Mesenteric fat pad (tissue), 1 donor: ENCODE measurements at regions not wholly inside any gene's neighbourhood (a gene's known extent, or its start where the extent isn't known, plus 50 kb on each side); places are given as distances from the start of the nearest gene placed in this dataset.
"Not testable (repeated sequence)": the region's sequence is repeated elsewhere in the genome, so short reads cannot be mapped to it uniquely, and the experiment has no call there.

Source experiments
- DNase-seq: peaks from one replicate; pipeline ENCODE4 v3.0.0-alpha.2; 2020; ENCODE audit warnings: low spot score
- donor health status: DM: yes; HTN: yes; CAD: no.

DNA sequence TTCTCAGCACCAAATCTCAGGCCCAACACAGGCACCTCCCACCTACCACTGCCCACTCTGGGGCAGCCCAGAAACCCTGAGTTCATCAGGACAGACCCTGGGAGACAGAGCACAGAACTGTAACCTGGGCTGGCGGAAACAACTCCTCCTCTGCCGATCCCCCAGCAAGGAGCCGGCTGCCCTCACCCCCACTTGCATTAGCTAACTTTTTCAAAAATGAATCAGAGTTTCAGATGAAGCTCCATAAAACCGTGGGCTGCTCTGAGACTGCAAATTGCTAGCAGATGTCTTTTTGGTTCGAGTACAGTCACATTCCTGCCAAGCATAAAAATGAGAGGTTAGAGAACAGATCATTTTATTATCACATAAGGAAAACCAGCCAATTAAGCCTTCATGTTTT lies 93.4 kb upstream of the PARD3 start:
- DNase-seq = peak; percentile 65

- DNase-seq = no peak
These were observed 92.8 kb upstream of the PARD3 start for GRCh38 chr10:34907743-34908430.

DNA sequence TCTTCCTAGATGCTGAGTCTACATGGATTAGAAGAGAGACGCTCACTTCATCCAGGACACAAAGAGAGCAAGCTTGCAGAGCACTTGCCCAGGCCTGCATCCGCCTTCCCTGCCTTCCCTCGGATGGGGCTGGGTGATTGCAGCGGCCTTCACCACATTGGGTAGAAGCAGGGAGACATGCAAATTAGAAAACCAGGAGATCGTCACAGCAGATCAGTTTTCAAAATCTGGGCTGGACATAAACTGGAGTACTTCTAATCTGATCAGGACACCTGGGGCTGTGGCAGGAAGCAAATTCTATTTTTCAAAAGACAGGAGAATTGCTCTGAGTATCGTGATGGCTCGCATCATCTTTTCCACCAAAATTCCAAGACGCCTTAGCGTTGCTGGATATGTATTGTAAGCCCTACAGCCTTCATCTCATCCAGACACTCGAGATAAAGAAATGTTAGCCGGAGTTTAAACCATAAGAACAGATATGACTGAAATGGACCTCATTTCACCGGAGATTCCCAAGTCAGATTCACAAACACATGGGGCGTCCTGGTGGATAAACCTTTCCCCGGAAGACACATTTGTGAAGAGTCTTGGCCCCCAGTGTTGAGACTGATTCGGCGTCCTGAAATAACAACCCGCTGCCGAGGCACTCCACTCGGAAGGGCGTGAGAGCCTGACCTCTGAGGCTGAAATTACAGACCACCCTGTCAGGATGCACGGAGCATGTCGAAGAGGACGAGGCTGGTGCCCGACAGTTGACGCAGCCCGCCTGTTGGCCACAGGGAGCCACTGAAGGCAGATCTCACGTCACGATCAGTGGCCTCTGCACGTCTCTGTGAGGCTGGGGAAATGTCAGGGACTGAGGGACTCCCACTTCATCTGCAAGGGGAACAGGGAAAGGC lies 91.2 kb upstream of the PARD3 start:
- peak; percentile 69 for DNase-seq

DNA sequence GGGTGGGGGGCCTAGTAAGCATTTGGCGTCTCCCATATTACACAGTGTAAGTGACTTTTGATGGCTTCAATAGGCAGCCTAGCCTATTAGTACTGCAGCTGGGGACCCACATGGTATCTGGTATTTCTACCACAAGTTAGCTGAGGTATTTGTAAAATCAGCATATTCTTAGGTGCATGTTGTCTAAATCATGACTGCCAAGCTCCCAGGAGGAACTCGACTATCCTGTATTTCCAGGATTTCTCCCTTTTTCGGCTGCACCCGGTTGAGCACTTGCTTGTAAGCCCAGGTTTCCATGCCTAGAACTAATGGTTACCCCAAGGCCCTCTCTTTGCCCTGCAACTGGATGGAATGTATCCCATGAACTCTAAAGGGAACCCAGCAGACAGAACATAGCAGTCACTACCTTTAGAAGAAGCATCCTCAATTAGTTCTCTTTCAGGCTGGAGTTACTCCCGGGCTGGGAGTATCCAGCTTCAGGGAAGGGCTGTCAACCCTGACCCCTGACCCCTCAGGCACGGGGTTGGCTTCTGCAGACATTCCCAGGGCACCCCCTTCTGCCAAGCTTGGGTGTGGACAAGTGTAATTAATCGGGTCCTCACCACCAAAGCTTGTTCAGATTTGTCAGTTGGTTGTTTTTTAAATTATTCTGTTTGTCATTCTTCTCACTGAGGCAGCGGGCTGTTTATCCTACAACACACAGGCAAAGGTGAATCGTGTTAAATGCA lies 90.3 kb upstream of the PARD3 start:
- DNase-seq = peak; percentile 26

- DNase-seq = peak; percentile 53
These were observed 89.1 kb upstream of the PARD3 start for GRCh38 chr10:34904191-34904590.

DNA sequence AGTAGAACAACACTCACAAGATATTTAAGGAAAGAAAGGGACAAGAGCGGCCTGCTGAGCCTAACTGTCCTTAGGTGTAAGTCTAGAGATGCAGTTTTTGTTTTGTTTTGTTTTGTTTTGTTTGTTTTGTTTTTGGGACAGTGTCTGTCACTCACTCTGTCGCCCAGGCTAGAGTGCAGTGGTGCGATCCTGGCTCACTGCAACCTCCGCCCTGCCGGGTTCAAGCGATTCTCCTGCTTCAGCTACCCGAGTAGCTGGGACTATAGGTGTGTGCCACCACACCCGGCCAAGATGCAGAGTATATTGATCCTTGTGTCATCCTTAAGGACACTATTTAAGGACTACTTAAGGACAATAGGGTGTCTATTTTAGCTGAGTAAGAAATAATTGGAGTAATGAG lies 84.1 kb upstream of the PARD3 start:
- peak; percentile 62 for DNase-seq

- no peak for DNase-seq
These were observed 80.9 kb upstream of the PARD3 start for GRCh38 chr10:34895977-34896376.

DNA sequence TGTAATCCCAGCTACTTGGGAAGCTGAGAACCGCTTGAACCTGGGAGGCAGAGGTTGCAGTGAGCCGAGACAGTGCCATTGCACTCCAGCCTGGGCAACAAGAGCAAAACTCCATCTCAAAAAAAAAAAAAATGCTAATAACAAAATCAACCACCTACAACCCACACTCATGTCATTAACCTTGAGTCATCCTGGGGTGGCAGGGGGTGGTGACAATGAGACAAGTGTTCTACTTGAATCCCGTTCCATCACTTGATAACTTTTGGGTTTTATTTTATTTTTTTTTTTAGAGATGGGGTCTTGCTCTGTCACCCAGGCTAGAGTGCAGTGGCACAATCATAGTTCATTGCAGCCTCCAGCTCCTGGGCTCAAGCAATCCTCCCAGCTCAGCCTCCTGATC lies 80.0 kb upstream of the PARD3 start:
- peak; percentile 22 for DNase-seq

GRCh38 chr10:34892521-34892920 lies 77.4 kb upstream of the PARD3 start:
- peak; percentile 89 for DNase-seq

GRCh38 chr10:34890939-34891338 lies 75.8 kb upstream of the PARD3 start:
- DNase-seq = peak; percentile 65

DNA sequence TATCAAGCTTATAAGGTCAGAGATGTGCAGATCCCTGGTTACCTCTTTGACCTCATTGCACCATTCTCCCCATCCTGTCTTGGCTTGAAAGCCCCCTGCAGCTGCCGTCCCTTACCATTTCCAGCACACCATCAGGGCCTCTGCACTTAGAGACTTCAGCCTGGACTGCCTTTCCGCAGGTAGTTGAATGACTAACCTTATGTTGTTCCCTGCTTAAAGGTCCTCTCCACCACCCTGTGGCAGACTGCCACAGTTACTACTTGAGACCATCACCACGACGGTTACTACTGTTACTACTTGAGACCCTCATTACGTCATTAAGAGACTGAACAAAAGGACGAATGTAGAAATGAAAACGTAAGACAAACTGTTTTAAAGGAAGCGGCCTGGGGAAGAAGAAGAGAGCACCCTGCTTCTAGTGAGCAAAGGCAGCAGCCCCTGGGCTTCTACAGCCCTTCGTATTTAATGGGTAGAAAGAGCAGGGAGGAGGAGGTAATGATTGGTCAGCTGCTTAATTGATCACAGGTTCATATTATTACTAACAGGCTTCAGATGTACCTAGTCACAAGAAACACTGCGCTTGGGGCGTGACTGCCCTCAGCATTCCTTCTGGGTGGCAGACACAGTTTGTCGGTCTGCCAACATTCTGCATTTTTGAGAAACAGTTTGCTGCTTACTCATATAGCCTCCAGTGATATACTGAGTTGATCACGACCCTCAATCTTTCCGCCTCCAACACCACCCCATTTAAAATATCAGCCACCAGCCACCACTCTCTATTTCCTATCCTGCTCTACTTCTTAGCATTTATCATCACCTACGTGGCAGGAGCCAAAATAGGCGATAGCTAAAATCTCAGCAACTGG lies 74.1 kb upstream of the PARD3 start:
- DNase-seq = peak; percentile 39

DNA sequence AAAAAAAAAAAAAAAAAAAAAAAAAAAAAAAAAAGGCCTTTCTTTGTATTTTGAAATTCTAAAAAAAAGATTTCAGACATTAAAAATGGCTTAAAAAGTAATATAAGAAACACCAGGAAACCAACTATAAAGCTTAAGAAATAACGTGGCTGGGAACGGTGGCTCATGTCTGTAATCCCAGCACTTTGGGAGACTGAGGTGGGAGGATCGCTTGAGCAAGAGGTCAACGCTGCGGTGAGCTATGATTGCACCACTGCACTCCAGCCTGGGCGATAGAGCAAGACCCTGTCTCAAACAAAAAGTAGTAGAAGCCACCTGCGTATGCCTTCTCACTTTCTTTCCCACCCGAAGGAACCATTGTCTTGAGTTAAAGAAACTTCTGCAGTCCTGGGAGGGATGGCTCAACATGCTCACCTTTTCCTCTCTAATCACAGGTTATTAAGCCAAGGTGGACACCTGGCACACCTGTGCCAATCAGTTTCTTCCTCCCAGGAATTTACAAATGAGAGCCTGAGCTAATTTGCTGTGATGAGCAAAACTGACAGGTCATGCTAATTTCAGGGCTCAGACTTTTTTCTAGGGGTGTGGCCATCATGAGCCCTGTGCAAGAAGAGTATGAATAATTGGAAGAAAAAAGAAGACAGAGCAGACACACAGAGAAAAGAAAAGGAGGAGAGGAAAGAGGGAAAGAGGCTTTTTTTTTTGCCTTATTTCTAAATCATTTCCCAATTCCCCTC lies 72.0 kb upstream of the PARD3 start:
- peak; percentile 24 for DNase-seq

DNA sequence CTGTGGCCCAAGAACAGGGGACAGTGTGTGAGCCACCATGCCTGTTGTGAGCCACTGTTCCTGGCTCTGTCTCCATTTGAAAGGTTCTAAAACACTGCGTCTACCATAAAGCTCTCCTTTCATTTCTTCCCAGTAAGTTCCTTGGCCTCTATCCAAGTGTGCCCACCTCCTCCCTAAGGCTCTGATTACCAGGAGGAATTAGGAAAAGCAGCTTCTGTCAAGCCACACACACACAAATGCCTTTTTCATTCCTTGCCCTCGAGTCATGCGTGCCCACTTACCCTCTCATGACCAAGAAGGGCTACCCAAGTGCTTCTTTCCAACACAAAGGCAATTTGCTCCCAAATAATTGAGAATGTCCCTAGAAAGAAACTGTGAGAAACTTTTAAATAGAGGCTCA lies 70.8 kb upstream of the PARD3 start:
- DNase-seq = no peak

DNA sequence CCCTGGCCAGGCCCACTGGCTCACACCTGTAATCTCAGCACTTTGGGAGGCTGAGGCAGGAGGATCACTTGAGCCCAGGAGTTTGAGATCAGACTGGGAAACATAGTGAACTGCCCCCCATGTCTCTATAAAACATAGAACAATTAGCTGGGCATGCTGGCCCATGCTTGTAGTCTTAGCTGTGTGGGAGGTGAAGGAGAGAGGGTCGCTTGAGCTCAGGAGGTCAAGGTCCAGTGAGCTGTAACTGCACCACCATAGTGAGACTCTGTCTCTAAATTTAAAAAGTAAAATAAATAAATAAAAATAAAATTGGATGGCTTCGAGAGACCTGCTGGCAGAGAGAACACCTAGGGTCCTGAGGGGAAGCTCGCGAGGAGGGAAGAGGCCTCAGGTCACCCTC lies 69.9 kb upstream of the PARD3 start:
- DNase-seq = no peak

DNA sequence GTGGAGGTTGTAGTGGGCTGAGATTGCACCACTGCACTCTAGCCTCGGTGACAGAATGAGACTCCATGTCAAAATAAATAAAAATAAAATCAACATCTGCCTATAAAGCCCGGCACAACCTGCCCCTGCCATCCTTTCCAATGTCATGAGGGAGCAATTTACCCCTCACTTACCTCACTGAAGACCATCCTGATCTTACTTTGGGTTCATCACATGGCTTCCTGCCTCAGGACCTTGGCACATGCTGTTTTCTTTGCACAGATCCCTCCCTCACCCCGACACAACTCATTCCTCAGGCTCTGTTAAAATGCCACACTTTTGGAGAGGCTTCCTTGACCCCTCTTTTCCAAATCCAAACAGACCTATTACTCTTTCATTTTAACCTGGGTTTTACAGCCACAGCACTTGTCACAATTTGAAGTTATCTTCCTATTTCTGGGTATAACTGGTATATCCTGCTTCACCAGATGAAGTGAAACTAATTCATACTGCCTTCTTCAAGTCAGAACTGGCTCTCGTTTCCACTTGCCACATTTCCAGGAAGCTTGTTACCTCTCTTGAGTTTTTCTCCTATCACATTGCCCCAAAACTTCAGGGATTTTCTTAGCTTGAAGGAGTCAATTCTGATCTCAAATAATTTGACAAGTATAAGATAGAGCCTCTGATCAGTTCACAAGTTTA lies 69.3 kb upstream of the PARD3 start:
- DNase-seq = no peak

- DNase-seq = no peak
These were observed 65.7 kb upstream of the PARD3 start for GRCh38 chr10:34880817-34881216.

DNA sequence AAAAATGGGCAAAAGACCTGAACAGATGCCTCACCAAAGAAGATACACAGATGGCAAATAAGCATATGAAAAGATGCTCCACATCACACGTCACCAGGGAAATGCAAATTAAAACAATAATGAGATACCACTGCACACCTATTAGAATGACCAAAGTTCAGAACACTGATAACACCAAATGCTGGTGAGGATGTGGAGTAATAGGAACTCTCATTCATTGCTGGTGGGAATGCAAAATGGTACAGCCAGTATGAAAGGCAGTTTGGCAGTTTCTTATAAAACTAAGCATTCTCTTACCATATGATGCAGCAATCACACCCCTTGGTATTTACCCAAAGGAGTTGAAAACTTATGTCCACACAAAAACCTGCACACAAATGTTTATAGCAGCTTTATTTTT lies 63.6 kb upstream of the PARD3 start:
- DNase-seq = not testable (repeated sequence)

- peak; percentile 80 for DNase-seq
These were observed 60.0 kb upstream of the PARD3 start for GRCh38 chr10:34875061-34875460.

DNA sequence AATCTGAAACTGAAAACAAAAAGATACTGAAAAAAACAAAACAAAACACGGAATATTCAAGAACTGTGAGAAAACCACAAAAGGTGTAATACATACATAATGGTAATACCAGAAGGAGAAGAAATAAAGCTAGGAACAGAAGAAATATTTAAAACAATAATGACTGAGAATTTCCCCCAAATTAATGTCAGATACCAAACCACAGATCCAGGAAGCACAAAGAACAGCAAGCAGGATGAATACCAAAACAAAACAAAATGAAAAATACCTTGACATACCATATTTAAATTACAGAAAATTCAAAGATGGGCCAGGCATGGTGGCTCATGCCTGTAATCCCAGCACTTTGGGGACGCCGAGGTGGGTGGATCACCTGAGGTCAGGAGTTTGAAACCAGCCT lies 57.7 kb upstream of the PARD3 start:
- DNase-seq = no peak
